PFSK-1 (cell line): ENCODE measurements at regions not wholly inside any gene's neighbourhood (a gene's known extent, or its start where the extent isn't known, plus 50 kb on each side); places are given as distances from the start of the nearest gene placed in this dataset.

Source experiments
- FOXP2 ChIP-seq: optimal IDR thresholded peaks from 2 replicates; pipeline ENCODE3; 2011; ENCODE audit warnings: borderline replicate concordance, control low read depth, inconsistent platforms; ENCODE audit not compliant: insufficient read depth; ENCODE audit errors: extremely low read length, extremely low read depth
- POLR2AphosphoS5 ChIP-seq: IDR thresholded peaks from 2 replicates; pipeline ENCODE4 v1.6.1; 2012; ENCODE audit warnings: low read depth, mild to moderate bottlenecking, control low read depth, low read length, moderate library complexity
- SIN3A ChIP-seq: IDR thresholded peaks from 2 replicates; pipeline ENCODE4 v1.6.1; 2012; ENCODE audit warnings: mild to moderate bottlenecking, low read length, moderate library complexity, borderline replicate concordance; ENCODE audit not compliant: insufficient read depth
- TAF1 ChIP-seq: IDR thresholded peaks from 2 replicates; pipeline ENCODE4 v1.6.1; 2012; ENCODE audit warnings: low read length, control low read depth, borderline replicate concordance; ENCODE audit not compliant: insufficient read depth
- TF ChIP-seq, protein P1 (sequence below), 2 experiments: IDR thresholded peaks; 2 replicates each; pipeline versions ENCODE4 v1.6.1 to v1.8.0; 2011 to 2012; ENCODE audit warnings: low read depth in 2 of 2, low read length in 2 of 2, control low read depth in 1 of 2, inconsistent platforms in 1 of 2, mild to moderate bottlenecking in 1 of 2, moderate library complexity in 1 of 2; ENCODE audit not compliant: insufficient read depth in 1 of 2

DNA sequence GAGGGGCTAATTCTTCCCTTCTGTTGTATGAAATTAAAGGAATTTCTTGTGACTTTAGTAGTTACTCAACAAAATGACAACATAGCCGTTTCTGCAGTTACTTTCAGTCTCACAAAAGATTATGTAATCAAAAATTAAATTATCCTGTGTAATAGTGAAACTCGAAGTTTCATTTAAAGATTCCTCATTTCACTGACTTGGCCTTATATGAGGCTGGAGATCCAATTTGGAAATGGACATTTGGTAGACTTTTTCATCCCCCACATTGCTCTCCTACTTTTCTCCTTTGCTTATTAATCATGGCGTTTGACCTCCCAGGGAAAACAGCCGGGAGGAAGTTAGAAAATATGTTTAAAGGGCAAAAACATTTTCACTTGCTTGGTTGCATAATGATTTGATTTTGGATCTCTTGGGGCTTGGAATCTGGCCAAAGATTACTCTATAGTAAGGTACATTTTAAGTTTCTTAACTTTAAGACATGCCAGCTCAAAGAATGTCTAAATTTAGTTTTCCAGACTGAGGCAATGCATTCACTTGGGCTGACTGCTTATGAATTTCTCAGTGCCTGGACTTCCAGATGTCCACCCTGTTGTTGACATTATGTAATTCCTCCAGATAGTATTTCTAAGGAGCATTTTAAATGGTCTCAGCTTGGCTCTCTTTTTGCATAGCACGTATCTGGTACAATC is 1364.9 kb upstream of the MIR17HG start:
- TF ChIP-seq POLR2AphosphoS5, result no peak
- no peak for TF ChIP-seq TAF1
- TF ChIP-seq, protein P1, sequence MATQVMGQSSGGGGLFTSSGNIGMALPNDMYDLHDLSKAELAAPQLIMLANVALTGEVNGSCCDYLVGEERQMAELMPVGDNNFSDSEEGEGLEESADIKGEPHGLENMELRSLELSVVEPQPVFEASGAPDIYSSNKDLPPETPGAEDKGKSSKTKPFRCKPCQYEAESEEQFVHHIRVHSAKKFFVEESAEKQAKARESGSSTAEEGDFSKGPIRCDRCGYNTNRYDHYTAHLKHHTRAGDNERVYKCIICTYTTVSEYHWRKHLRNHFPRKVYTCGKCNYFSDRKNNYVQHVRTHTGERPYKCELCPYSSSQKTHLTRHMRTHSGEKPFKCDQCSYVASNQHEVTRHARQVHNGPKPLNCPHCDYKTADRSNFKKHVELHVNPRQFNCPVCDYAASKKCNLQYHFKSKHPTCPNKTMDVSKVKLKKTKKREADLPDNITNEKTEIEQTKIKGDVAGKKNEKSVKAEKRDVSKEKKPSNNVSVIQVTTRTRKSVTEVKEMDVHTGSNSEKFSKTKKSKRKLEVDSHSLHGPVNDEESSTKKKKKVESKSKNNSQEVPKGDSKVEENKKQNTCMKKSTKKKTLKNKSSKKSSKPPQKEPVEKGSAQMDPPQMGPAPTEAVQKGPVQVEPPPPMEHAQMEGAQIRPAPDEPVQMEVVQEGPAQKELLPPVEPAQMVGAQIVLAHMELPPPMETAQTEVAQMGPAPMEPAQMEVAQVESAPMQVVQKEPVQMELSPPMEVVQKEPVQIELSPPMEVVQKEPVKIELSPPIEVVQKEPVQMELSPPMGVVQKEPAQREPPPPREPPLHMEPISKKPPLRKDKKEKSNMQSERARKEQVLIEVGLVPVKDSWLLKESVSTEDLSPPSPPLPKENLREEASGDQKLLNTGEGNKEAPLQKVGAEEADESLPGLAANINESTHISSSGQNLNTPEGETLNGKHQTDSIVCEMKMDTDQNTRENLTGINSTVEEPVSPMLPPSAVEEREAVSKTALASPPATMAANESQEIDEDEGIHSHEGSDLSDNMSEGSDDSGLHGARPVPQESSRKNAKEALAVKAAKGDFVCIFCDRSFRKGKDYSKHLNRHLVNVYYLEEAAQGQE (IDR thresholded peaks at IDR 0.05; ENCODE audit: insufficient read depth in 1 of 2, low read depth in 2 of 2, low read length in 2 of 2), result no peak
- TF ChIP-seq FOXP2, result no peak
- no peak for TF ChIP-seq SIN3A

DNA sequence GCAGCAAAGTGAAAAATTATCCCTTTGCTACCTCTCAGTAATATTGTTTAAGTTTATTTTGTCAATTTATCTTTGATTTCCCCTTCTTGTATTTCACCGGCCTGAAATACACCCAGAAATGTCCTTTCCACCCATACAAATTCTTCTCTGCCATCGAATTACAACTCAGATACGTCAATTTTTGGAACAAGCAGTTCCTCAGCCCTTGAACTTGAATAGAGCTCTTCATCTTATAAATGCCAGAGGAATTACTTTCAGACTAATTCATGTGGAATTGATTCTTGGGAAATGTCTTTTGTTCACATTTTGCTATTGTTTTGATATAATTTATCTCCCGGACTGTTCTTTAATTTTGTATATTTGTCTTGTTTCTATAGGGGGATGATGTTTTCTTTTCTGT is 1359.3 kb upstream of the MIR17HG start:
- TF ChIP-seq SIN3A (no peak), FOXP2 (no peak), TAF1 (no peak), POLR2AphosphoS5 (no peak)
- TF ChIP-seq, protein P1 (IDR thresholded peaks at IDR 0.05; ENCODE audit: insufficient read depth in 1 of 2, low read depth in 2 of 2, low read length in 2 of 2), result no peak

DNA sequence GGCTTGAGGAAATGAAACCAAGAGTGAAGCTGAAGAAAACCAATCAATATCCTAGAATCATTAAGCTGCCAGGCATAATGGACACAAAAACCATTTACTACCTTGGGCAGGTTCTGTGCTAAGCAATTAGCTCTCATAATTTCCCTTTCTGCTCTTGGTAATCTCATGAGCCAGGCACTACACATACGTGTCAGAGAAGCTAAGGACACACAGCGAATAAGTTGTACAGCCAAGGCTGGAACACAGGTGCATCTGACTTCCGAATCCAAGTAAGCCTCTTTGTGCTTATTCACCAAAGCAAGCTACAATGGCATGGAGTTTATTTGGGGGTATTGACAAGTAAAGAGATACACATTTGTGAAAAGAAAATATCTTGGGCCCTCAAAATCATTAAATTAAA is 1343.9 kb upstream of the MIR17HG start:
- TF ChIP-seq POLR2AphosphoS5 (no peak), FOXP2 (no peak), TAF1 (no peak), SIN3A (no peak)
- TF ChIP-seq, protein P1 (IDR thresholded peaks at IDR 0.05; ENCODE audit: insufficient read depth in 1 of 2, low read depth in 2 of 2, low read length in 2 of 2), result no peak

DNA sequence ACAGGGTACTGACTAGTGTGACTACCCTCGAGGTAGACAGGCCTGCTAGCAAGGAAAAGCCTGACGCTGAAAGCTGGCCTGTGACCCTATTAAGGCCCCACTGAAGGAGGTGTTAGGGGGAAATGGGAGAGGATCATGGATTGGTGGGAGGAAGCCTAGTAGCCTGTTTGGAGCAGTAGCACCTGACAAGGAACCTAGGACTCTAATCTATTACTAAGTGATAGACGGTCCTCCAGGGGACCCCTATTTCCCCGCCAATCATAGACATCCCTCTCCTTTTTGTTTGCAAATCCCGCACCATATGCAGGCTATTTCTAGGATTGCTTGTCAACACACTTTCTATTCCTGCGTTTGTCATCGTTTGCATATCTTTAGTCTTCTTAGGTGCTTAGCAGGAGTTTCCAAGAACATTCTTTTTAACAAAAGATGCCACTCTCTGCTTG is 1338.8 kb upstream of the MIR17HG start:
- no peak for TF ChIP-seq SIN3A
- TF ChIP-seq, protein P1 (IDR thresholded peaks at IDR 0.05; ENCODE audit: insufficient read depth in 1 of 2, low read depth in 2 of 2, low read length in 2 of 2), result no peak
- no peak for TF ChIP-seq POLR2AphosphoS5

DNA sequence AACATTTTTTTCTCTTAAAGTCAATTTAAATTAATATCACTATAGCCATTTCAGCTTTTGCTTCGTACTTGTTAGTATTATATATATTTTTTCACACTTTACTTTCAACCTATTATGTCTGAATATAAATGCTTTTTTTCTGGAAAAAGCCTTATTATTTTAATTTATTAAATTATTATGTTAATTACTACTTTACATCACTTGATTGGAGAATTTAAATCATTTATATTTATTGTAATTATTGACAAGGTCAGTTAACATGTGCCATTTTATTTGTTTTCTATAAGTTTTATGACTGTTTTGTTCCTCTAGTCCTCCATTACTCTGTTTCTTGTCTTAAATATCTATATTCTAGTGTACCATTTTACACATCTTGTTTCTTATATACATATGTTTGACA is 1333.4 kb upstream of the MIR17HG start:
- TF ChIP-seq, protein P1 (IDR thresholded peaks at IDR 0.05; ENCODE audit: insufficient read depth in 1 of 2, low read depth in 2 of 2, low read length in 2 of 2), result no peak
- TF ChIP-seq FOXP2 (no peak), SIN3A (no peak), TAF1 (no peak), POLR2AphosphoS5 (no peak)
